HG02623 (cell line): ENCODE measurements at regions not wholly inside any gene's neighbourhood (a gene's known extent, or its start where the extent isn't known, plus 50 kb on each side); places are given as distances from the start of the nearest gene placed in this dataset.

ENCODE experiments used
- ATAC-seq: cut with Tn5 transposase; IDR thresholded peaks from one replicate; pipeline ENCODE4 v1.9.1; 2021; ENCODE audit warnings: moderate library complexity; ENCODE audit not compliant: unreplicated experiment

DNA sequence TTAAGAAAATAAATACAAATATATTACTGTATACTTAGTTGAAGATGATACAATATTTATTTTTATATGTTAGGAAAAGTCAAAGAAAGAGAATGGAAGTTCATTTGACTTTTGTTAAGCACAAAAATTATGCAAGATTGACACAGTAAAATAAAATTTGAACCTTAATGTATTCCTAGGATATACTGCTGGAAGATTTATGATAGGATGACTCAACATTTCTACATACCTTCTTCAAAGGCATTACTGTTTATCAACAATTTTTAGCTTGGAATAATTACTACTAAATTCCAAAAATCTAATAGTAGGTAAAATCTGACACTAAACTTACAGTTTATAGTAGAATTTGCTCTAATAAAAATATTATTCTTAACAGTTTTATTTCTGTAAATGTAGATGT is 257.3 kb upstream of the ADAMTS5 start:
- no peak for ATAC-seq

DNA sequence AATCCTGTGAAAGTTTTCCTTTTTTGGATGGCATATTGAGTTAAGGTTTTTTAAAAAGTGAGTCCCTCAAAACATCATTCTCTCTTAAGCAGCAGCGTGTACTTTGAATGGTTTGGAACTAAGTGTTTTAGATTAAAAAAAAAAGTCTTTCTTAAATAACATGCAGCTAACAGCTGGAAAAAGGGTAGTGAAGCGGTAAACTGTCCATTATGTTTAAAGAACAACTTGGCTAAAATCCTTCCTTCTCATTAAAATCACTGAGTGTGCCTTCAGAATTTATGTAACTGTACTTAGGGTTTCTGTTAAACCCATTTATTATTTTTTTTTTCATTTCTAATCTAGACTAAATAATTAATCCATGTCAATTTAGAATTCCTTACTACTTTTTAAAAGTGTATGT is 254.2 kb upstream of the ADAMTS5 start:
- no peak for ATAC-seq

DNA sequence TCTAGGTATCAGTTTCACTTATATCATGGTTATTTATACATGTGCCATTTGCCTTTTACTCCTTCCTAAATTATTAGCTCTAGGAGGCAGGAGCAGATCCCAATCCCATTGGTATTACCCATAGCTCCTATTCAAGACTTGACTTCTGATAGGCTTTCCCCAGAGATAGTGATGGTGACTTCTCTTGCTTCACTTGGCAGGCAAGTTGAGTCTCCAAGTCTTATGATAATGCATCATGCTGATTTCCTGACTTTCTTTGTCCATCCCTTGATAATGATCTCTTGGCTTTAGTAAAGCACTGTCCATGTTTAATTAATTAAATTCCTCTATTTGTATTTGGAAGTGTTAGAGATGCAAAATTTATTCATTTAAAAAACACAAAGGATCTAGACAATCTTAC is 253.5 kb upstream of the ADAMTS5 start:
- ATAC-seq, result no peak

DNA sequence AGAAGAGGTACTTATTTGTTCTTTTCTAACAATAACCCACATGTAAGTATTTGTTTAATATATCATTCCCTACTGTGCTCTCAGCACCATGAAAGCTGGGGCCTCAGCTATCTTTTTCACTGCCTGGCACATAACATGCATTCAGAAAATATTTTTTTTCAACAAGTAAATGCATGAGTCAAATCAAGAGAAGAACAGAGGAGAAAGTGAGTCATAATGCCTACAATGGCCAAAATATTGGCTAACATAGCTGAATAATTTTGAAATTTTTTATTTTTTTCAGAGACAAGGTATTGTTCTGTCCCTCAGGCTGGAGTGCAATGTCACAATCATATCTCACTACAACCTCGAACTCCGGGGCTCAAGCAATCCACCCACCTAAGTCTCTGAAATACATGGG is 252.2 kb upstream of the ADAMTS5 start:
- ATAC-seq, result no peak

DNA sequence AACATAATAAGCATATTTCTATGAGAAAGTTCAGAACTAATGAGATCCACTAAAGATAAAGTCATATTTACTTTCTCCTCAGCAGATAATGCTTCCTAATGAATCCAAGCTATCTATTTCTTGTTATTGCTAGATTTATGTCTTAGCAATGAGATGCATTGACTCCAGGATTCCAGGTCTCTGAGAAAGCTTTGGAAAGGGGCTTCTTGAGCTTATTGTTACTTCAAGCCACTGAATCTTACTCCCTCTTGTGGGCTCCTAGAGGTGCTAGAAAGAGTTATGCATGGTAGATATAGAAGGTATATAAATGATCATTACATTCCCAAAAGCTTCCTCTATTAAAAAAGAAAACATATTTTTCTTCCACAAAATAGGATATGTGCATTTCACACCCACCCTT is 246.4 kb upstream of the ADAMTS5 start:
- ATAC-seq, result no peak

DNA sequence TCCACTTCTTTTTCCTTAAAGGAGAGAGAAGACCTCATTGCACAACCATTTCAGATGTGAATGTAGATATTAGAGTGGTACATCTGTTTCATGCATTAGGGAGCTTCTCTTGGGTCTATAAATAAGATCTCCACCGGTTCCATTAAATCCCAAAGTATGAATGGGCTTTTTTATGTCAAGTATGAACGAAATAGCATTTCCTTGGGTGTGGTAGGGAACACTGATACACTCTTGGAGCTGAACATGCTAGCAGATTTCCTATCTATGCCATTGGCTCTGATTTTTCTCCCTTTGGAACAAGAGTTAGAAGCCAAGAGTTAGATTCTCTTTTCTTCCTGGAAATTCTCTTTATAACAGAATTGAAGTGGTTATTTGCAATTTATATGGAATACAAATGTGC is 245.6 kb upstream of the ADAMTS5 start:
- ATAC-seq, result no peak

DNA sequence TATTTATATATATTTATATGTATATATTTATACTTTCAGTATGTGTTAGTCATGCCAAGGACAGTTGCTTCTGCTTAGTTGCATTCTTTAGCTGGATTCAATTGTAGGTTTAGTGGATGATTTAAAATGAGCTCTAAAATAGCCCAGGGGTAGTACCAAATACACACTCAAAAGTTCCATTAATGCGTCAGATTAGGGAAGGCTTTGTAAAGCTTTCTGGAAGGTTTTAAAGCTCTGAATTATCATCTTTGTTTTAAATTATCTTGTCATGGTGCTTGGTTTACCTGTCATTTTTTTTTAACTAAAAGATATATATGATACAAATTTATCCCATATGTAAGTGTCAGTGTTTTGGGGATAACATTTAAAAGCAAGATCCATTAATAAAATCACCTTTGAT is 242.7 kb upstream of the ADAMTS5 start:
- ATAC-seq, result no peak

DNA sequence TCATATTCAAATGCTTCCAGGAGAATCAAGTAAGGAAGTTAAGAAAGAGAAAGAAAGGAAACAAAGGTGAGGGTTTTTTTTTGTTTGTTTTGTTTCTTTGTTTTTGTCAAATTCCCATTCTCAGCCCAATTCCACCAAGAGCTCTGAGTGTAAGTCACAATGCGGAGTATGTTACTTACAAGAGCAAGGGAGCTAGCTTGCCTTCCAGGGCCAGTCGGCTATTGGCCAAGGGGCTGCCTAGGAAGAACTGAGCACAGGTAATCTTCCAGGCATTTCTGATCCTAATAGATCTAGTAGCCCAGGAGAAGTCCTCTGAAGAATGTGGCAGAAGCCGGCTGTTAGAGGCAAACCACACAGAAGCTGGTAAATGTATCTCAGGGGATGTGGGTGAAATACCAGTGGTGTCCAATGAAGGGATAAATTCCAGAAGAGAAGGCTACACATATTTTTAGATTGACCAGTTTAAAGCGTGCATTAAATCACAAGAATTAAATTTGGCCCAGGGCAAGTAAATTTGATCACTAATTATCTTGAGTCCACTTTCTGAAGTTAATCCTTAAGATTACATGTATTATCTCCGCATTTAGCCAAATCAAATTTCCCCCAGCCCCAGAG is 239.6 kb upstream of the ADAMTS5 start:
- ATAC-seq, result no peak

DNA sequence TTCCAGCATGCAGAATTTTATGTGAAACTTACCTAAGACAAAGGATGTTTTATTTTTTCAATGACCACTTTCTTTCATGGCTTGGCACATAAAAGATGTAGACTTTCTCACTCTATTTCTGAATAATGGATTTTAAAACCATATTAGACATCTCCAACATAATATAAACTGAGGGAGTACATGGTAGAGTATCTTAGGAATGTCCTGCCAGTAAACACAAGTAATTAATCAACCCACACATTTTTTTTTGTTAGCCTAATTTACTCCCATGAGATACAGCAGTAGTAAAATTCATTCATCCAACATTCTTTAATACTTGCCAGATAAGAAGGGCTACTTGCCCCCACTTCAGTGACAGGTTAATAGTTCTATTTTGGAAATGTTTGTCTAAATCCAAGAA is 235.4 kb upstream of the ADAMTS5 start:
- no peak for ATAC-seq

DNA sequence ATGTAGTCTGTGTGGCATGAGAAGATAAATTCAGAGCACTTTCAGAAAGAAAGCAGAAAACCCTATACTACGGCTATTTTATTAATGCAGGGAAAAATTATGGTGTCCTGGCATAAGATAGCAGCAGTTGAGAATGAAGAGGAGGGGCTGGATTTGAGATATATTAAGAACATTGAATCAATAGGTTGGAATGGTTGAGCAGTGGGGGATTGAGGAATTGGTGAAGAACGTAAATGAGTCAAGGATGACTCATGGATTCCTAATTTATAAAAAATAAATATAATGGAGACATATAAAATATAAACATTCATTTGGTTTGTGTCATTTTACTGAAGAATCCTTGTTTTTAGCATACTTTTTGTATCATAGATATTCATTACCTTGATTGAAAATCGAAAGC is 234.3 kb upstream of the ADAMTS5 start:
- no peak for ATAC-seq

DNA sequence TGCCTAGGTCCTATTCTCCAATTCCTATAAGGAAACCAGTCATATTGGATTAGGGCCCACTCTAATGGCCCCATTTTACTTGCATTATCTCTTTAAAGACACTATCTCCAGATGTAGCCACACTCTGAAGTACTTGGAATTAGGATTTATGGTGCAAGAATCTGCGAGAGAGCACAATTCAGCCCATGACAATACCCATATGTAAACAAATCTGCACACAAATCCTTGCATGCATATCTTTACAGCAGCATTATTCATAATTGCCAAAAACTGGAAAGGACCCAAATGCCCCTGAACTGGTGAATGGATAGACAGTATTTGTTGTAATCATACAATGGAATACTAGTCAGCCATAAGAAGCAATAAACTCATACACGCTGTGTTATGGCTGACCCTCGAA is 229.8 kb upstream of the ADAMTS5 start:
- no peak for ATAC-seq

DNA sequence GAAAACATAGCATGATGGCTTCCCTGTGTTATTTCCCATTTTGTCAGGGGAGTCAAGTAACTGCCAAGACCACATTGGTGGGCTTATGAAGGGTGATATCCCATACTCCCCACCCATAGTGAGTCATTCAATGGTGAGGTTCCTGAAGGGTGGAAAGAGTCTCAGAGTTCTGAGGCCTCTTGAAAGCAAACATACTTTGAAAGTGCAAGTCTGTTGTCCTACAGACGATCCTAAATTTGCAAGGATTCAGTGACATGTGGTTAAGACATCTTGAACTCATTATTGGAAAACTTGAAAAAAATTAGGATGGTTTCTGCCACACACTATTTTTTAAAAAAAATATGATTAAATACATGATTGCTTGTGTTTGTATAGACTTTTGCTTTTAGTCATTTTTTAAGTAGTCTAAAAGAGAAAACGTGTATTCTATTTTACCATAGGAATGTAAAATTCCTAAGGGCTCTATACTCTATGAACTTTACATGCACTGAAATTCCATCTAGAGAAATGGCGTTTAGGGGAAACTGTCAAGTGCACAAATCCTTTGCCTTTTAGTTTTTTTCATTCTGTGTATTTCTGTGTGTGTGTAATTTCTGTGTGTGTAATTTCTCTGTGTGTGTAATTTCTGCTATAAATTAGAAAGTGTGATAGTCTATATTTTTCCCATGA is 225.5 kb upstream of the ADAMTS5 start:
- ATAC-seq, result no peak

DNA sequence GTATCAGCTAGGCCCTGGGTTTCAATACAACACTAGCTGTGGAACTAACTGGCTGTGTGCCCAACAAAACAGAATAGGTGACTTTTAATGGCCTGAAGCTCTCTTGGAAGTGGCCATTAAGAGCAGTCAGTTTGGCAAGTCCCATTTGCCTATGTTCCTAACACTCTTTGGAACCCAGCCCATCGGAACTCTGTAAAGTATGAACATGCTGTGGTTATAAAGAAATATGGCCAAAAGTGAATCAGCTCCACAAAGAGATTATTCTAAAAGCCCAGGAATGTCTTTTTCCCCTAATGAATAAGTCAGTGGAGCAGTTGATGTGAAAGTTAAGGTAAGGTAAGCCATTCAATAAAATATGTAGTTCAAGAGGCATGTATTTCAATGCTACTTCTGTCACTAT is 223.7 kb upstream of the ADAMTS5 start:
- ATAC-seq, result no peak

DNA sequence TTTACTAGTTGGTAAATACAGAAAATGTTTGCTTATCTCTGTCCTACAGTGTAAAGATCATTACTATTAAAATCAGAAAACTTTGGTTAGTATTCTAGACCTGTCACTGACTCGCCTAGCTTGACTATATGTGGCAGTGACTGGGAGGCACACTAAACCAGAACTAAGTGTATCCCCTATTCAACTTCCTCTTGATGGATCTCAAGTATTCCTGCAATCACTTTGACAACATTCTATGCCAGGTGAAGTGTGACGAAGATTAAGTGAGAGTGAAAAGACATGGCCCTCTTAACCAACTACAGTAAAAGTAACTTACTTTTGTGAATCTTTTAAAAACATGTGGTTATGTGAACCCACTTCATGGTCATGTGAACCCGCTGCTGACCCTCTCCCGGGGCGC is 223.0 kb upstream of the ADAMTS5 start:
- ATAC-seq, result no peak

DNA sequence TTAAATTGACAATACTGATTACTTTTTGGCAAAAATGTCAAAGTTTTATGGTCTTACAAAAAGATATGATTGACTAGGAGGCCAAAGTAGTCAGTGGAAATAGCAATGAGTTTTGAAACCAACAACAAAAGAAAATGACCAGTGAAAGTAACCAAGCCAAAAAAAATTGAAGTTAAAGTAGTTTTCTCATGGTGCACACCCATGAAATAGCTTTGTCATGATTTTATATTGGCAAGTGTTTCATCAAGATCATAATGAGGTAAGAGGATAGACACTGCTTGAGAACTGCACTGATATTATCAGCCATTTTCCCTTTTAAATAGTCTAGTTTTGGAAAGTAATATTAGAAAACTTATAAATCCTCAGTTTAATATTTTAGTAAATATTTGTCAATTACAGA is 206.2 kb upstream of the ADAMTS5 start:
- ATAC-seq, result no peak

DNA sequence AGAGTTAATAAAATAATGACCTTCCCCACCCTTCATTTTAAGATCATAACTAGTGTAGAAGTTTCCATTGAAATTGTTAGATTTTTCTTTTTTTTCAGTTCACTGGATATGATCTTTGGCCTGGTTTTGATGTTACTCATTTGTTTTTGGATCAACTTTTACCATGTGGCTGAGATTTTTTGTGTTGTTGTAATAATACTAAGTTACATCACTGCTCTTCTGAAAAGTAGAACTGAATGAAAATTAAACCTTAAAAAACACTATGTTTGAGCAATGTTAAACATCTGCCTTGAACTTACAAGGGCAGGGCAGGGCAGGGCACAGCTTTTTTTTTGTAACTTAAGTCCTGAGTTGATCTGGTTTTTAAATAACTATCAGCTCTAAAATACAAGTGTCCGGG is 204.8 kb upstream of the ADAMTS5 start:
- no peak for ATAC-seq

DNA sequence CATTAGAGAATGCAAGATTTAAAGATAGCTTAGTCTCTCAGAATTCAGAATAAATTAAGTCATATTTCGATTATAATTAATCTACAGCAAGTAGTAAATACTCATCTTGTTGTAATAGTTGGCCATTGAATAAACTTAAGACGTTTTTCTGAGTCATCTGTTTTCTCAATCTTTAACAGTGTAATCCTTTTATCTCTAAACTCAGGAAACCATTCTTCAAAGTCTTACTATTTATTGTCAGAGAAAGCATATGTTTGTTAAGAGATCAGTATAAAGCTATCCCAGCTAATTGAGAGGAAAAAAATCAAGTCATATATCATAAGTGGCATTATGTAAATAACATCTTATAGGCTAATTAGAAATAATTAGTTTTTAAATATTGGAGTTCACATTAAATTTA is 201.2 kb upstream of the ADAMTS5 start:
- no peak for ATAC-seq

DNA sequence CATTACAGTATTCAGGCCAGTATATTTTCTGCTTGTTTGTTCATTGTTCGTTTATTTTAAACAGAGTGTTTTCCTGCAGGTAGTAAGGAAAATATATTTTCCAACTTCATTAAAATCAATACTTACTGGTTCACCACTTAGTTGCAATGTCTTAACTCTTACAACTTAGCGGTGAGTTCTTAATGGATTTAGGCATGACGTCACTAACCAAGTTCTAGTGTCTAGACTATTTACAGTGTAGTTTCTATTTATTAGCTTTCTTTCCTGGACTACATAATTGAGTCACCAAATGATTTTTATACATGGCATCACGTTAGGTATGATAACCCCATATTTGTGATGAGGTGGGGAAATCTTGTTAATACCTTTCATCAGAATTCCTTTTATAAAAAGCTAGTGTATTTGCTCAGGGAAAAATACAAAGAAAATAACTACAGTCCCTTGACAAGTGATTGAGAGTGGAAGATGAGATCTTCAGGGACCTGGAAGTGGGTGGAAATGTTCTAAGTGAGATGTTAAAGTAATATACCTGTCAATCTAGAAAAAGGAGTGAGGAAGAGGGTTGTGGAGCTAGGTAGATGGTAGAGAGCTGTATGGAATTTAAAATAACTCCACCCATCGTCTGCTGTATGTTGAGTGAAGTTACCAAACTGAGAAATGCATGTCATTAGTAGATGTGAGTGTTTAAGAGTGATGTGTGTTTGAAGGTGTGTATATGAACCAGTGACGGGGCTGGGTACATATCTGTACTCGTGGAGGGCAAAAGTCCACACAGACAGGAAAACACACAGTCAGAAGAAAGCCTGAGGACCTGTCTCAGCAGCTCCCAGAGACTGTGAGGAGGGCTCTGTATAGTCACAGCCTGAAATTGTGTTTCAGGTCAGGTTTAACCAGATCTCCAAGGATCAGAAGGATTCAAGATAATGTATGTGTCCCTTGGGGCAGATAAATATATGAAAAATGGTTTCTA is 197.6 kb upstream of the ADAMTS5 start:
- no peak for ATAC-seq

DNA sequence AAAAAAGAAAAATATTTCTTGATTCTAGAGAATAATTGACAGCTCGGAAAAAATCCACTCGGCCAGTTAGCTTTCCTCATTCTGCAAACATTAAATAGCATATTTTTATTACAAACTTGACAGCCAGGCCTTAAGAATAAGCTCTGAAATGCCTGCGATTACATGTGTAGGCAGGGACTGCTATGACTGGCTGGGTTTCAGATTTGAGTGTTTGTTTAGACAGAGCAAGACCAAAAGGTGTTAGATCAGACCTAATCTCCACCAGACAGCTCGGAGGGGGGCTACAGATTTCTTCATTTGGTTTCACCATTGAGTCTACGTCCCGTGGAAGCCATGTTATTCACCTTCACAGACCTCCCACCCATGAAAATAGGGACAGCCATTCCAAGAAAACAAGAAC is 192.1 kb upstream of the ADAMTS5 start:
- no peak for ATAC-seq

DNA sequence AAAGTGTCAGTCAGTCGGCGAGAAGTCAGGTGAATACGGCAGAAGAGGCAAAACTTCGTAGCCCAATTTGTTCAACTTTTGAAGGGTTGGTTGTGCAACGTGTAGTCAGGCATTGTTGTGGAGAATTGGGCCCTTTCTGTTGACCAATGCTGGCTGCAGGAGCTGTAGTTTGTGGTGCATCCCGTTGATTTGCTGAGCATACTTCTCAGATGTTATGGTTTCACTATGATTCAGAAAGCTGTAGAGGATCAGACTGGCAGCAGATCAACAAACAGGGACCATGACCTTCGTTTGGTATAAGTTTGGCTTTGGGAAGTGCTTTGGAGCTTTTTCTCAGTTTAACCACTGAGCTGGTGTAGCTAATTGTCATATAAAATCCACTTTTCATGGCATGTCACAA is 190.2 kb upstream of the ADAMTS5 start:
- ATAC-seq, result no peak

DNA sequence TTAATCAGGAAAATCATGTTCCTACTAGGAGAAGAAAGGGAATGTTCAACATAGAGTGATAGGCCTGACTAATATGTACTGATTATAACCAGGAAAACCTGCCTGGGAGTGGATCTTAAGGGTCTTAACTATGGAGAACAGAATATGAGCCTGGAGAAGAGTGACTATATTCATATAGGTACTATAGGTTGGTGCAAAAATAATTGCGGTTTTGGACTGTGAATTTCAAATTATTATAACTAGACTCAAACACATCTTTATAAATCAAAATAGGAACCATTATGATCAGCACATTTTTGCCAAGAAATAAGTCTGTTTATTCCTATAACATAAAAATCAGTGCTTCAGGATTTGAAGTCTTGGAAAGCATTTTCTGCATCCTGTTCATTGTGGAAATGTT is 189.8 kb upstream of the ADAMTS5 start:
- ATAC-seq, result no peak

DNA sequence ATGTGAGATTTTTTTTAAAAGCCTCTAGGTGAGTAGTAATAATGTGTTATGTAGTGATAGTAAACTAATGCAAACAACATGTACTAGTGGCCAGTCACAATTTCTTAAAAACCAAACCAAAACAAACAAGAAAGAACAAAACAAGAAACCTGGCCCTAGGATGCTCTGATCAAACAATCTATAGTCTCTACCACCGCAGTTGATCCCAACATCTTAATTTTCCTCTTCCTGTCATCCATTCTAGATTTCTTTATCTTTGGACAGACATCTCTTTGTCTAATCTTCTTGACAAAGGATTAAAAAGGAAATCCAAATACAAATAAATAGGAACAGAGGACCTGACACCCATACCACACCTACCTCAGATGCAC is 188.2 kb upstream of the ADAMTS5 start:
- no peak for ATAC-seq
